DOHH2 (cell line): ENCODE measurements at regions not wholly inside any gene's neighbourhood (a gene's known extent, or its start where the extent isn't known, plus 50 kb on each side); places are given as distances from the start of the nearest gene placed in this dataset.

Experiments
- H3F3A ChIP-seq: fragments of 200-600 bp; sonication (generic), shearing (Covaris generic); 2 replicates; pipeline ENCODE4 v1.6.0; 2016; ENCODE audit warnings: antibody characterized with exemption, mild to moderate bottlenecking; ENCODE audit not compliant: control insufficient read depth, insufficient read depth
- H3K27ac ChIP-seq: fragments of 200-600 bp; sonication (generic); 2 replicates; pipeline ENCODE4 v1.5.1; 2014; ENCODE audit warnings: low read depth, mild to moderate bottlenecking, low read length, moderate library complexity
- H3K27me3 ChIP-seq: fragments of 200-600 bp; sonication (generic); 2 replicates; pipeline ENCODE4 v1.6.1; 2014; ENCODE audit warnings: mild to moderate bottlenecking, low read length, mixed read lengths; ENCODE audit not compliant: control insufficient read depth
- H3K36me3 ChIP-seq: fragments of 200-600 bp; sonication (generic); 2 replicates; pipeline ENCODE4 v1.6.1; 2014; ENCODE audit warnings: mild to moderate bottlenecking, low read length, moderate library complexity, mixed read lengths; ENCODE audit not compliant: control insufficient read depth
- H3K4me1 ChIP-seq: fragments of 200-600 bp; sonication (generic); 2 replicates; pipeline ENCODE4 v1.6.1; 2014; ENCODE audit warnings: mild to moderate bottlenecking, low read length, mixed read lengths; ENCODE audit not compliant: control insufficient read depth
- H3K4me2 ChIP-seq: fragments of 200-600 bp; sonication (generic); 2 replicates; pipeline ENCODE4 v1.6.0; 2014; ENCODE audit warnings: mild to moderate bottlenecking, low read length, moderate library complexity
- H3K4me3 ChIP-seq: fragments of 200-600 bp; sonication (generic); 2 replicates; pipeline ENCODE4 v1.5.1; 2014; ENCODE audit warnings: mild to moderate bottlenecking, low read length, mixed read lengths
- H3K79me2 ChIP-seq: fragments of 200-600 bp; sonication (generic); 2 replicates; pipeline ENCODE4 v1.6.1; 2014; ENCODE audit warnings: mild to moderate bottlenecking, low read length, mixed read lengths; ENCODE audit not compliant: control insufficient read depth
- H3K9me2 ChIP-seq: fragments of 200-600 bp; sonication (generic); replicated peaks from 2 replicates; pipeline ENCODE4 v1.6.1; 2014; ENCODE audit warnings: mild to moderate bottlenecking, low read length, mixed read lengths; ENCODE audit not compliant: control insufficient read depth
- H3K9me3 ChIP-seq: fragments of 200-600 bp; sonication (generic); 2 replicates; pipeline ENCODE4 v1.6.1; 2014; ENCODE audit warnings: antibody characterized with exemption, low read length, mixed read lengths; ENCODE audit not compliant: control insufficient read depth, insufficient read depth
- H4K20me1 ChIP-seq: fragments of 200-600 bp; sonication (generic); 2 replicates; pipeline ENCODE4 v1.6.0; 2014; ENCODE audit warnings: low read depth, mild to moderate bottlenecking, antibody characterized with exemption, low read length, moderate library complexity; ENCODE audit not compliant: control insufficient read depth, insufficient read depth
- EZH2phosphoT487 ChIP-seq: fragments of 200-600 bp; sonication (generic); IDR thresholded peaks from 2 replicates; pipeline ENCODE4 v1.6.1; 2017; ENCODE audit warnings: borderline replicate concordance, mild to moderate bottlenecking, antibody characterized with exemption, low read length, moderate library complexity, mixed read lengths
- TF ChIP-seq, protein P1 (sequence below): fragments of 200-600 bp; sonication (generic); IDR thresholded peaks from one replicate; pipeline ENCODE4 v1.5.1; 2014; ENCODE audit warnings: antibody characterized with exemption, mild to moderate bottlenecking, low read depth, low read length; ENCODE audit not compliant: poor library complexity, severe bottlenecking

DNA sequence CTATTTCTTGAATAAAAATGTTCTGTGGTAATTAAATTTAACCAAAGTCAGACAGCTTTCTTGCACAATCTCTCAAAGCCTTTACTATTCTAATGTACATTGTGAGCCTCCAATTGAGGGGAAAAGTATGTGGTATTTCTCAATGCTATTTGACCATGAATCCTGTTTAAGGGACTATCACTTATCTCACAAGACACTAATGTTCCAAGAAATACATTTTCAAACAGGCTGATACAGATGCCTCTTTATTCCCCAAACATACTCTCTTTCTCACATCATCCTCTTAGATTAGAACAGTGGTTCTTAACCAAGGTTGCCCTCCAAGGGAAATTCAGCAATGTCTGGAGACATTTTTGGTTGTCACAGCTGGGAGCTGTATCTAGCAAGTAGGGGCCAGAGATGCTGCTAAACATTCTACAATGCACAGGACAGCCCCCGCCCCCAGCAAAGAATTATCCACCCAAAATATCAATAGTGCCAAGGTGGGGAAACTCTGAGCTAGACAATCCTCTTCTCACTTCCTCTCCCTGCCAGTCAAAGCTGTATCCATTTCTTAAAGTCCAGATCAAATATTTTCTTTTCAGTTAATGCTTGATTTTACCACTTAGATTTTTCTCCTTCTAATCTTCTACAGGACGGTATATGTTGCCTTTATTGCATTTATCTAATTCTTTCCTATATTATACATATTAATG, 129.2 kb upstream of the TRIM2 start:
- TF ChIP-seq EZH2phosphoT487, result no peak
- TF ChIP-seq, protein P1, sequence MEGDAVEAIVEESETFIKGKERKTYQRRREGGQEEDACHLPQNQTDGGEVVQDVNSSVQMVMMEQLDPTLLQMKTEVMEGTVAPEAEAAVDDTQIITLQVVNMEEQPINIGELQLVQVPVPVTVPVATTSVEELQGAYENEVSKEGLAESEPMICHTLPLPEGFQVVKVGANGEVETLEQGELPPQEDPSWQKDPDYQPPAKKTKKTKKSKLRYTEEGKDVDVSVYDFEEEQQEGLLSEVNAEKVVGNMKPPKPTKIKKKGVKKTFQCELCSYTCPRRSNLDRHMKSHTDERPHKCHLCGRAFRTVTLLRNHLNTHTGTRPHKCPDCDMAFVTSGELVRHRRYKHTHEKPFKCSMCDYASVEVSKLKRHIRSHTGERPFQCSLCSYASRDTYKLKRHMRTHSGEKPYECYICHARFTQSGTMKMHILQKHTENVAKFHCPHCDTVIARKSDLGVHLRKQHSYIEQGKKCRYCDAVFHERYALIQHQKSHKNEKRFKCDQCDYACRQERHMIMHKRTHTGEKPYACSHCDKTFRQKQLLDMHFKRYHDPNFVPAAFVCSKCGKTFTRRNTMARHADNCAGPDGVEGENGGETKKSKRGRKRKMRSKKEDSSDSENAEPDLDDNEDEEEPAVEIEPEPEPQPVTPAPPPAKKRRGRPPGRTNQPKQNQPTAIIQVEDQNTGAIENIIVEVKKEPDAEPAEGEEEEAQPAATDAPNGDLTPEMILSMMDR, result no peak
- Histone ChIP-seq H3K9me3 (no peaks in the 10 kb centered on the region), H3F3A (no peaks in the 10 kb centered on the region), H4K20me1 (no peaks in the 10 kb centered on the region), H3K9me2 (no peaks in the 10 kb centered on the region), H3K4me3 (no peak overlapping the region), H3K79me2 (no peaks in the 10 kb centered on the region), H3K36me3 (no peaks in the 10 kb centered on the region), H3K4me1 (no peaks in the 10 kb centered on the region), H3K4me2 (no peak overlapping the region), H3K27ac (no peak overlapping the region), H3K27me3 (peaks cover 17% of the 10 kb centered on the region; the same call in 1 of the 2 replicates)

DNA sequence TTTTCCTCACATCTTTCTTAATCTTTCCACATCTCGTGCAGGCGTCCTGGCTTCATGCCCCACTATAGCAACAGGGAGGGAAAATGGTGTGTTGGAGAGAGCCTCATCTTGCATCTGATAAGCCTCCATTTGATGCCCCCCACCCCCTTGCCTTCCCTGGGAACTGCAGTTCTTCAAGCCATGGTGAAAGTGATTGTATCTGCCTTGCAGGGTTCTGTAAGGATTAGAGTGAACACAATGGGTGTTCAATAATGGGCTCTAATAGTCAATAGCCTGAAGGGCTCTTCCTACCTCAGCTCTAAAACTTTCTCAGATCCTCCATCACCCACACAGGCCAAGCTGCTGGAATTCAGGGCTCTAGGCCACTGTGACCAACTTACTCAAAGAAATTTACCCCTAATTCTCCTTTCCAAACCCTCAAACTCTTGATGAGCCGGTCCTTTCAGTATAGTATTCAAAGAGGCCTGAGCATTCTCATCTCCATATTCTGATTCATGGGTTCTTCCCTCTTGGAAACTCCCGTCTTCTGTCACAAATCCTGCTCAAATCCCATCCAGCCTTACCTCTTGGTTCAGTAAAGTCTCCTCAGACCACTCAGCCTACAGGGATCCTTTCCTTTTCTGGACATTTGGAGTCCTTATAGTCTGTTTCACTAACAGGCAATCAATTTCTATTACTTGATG, 128.3 kb upstream of the TRIM2 start:
- H3F3A ChIP-seq, result no peaks in the 10 kb centered on the region
- no peaks in the 10 kb centered on the region for H3K9me3 ChIP-seq
- peaks cover 17% of the 10 kb centered on the region; the same call in 1 of the 2 replicates for H3K27me3 ChIP-seq
- H3K4me1 ChIP-seq, result no peaks in the 10 kb centered on the region
- H3K4me2 ChIP-seq, result no peak overlapping the region
- no peaks in the 10 kb centered on the region for H3K79me2 ChIP-seq
- H3K36me3 ChIP-seq, result no peaks in the 10 kb centered on the region
- H4K20me1 ChIP-seq, result no peaks in the 10 kb centered on the region
- H3K27ac ChIP-seq, result no peak overlapping the region
- no peak overlapping the region for H3K4me3 ChIP-seq
- TF ChIP-seq, protein P1, result no peak
- no peak for TF ChIP-seq EZH2phosphoT487
- H3K9me2 ChIP-seq, result no peaks in the 10 kb centered on the region

DNA sequence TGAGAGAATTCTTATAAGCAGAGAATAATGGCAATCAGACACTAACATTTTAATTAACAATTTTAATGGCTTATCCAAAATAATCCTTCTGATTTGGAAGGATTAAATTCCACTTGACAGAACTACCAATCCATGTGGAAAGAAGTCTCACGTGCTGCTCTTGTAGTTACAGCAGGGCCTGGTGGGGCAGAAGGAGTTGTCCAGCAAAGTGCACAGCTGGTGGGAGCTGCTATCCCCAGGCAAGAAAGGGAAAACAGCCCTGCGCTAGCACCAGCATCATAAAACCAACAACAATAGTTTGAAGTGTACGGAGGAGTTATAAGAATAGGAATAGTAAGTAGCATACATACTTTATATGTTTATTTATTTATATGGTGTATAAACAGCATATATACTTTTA, 127.4 kb upstream of the TRIM2 start:
- Histone ChIP-seq H3K27me3 (peaks cover 20% of the 10 kb centered on the region), H4K20me1 (no peaks in the 10 kb centered on the region), H3K79me2 (no peaks in the 10 kb centered on the region), H3K4me1 (no peaks in the 10 kb centered on the region), H3F3A (no peaks in the 10 kb centered on the region), H3K4me3 (no peak overlapping the region), H3K36me3 (no peaks in the 10 kb centered on the region), H3K27ac (no peak overlapping the region), H3K4me2 (no peak overlapping the region), H3K9me3 (no peaks in the 10 kb centered on the region), H3K9me2 (no peaks in the 10 kb centered on the region)
- no peak for TF ChIP-seq EZH2phosphoT487
- TF ChIP-seq, protein P1, result no peak
